HUES48 (cell line): ENCODE measurements at regions not wholly inside any gene's neighbourhood (a gene's known extent, or its start where the extent isn't known, plus 50 kb on each side); places are given as distances from the start of the nearest gene placed in this dataset.

Experiments
- H3K27ac ChIP-seq: one replicate; pipeline ENCODE4 v1.7.0; 2013; ENCODE audit warnings: low read depth, low read length, inconsistent platforms
- H3K27me3 ChIP-seq: 2 replicates; pipeline ENCODE4 v1.6.1; 2013; ENCODE audit warnings: mild to moderate bottlenecking, low read length; ENCODE audit not compliant: control insufficient read depth, insufficient read depth
- H3K36me3 ChIP-seq: 2 replicates; pipeline ENCODE4 v1.6.1; 2013; ENCODE audit warnings: low read length; ENCODE audit not compliant: control insufficient read depth, insufficient read depth
- H3K4me1 ChIP-seq: 2 replicates; pipeline ENCODE4 v1.6.1; 2013; ENCODE audit warnings: mild to moderate bottlenecking, low read length; ENCODE audit not compliant: control insufficient read depth, insufficient read depth
- H3K4me3 ChIP-seq: 2 replicates; pipeline ENCODE4 v1.5.1; 2013; ENCODE audit warnings: mild to moderate bottlenecking, low read depth, low read length
- H3K9ac ChIP-seq: 2 replicates; pipeline ENCODE4 v1.6.1; 2013; ENCODE audit warnings: mild to moderate bottlenecking, low read depth, low read length, moderate library complexity
- H3K9me3 ChIP-seq: 2 replicates; pipeline ENCODE4 v1.6.1; 2013; ENCODE audit warnings: low read length; ENCODE audit not compliant: control insufficient read depth, insufficient read depth

GRCh38 chr19:28520998-28521568 lies 691.9 kb downstream of the UQCRFS1 start:
- peaks cover 3% of the 10 kb centered on the region; the same call in 1 of the 2 replicates for H3K9me3 ChIP-seq
- peaks cover 26% of the 10 kb centered on the region for H3K4me1 ChIP-seq
- H3K36me3 ChIP-seq: no peaks in the 10 kb centered on the region
- H3K4me3 ChIP-seq: no peak overlapping the region
- H3K9ac ChIP-seq: no peak overlapping the region
- H3K27me3 ChIP-seq: no peaks in the 10 kb centered on the region
- no peak overlapping the region for H3K27ac ChIP-seq

GRCh38 chr19:28519952-28520861 lies 692.7 kb downstream of the UQCRFS1 start:
- Histone ChIP-seq H3K9me3 (no peaks in the 10 kb centered on the region), H3K4me3 (no peak overlapping the region), H3K36me3 (no peaks in the 10 kb centered on the region), H3K27me3 (no peaks in the 10 kb centered on the region), H3K4me1 (peaks cover 30% of the 10 kb centered on the region), H3K27ac (no peak overlapping the region), H3K9ac (no peak overlapping the region)

GRCh38 chr19:28519218-28519779 lies 693.7 kb downstream of the UQCRFS1 start:
- Histone ChIP-seq H3K9me3 (no peaks in the 10 kb centered on the region), H3K36me3 (no peaks in the 10 kb centered on the region), H3K4me1 (peaks cover 31% of the 10 kb centered on the region), H3K9ac (no peak overlapping the region), H3K27me3 (no peaks in the 10 kb centered on the region), H3K4me3 (no peak overlapping the region), H3K27ac (no peak overlapping the region)

GRCh38 chr19:28516415-28516872 lies 696.5 kb downstream of the UQCRFS1 start:
- no peaks in the 10 kb centered on the region for H3K9me3 ChIP-seq
- peaks cover 26% of the 10 kb centered on the region for H3K4me1 ChIP-seq
- no peaks in the 10 kb centered on the region for H3K27me3 ChIP-seq
- no peak overlapping the region for H3K27ac ChIP-seq
- no peaks in the 10 kb centered on the region for H3K36me3 ChIP-seq
- no peak overlapping the region for H3K4me3 ChIP-seq
- no peak overlapping the region for H3K9ac ChIP-seq

GRCh38 chr19:28514166-28514565 lies 698.8 kb downstream of the UQCRFS1 start:
- Histone ChIP-seq H3K27me3 (no peaks in the 10 kb centered on the region), H3K4me1 (peaks cover 6% of the 10 kb centered on the region), H3K36me3 (no peaks in the 10 kb centered on the region), H3K4me3 (no peak overlapping the region), H3K27ac (no peak overlapping the region), H3K9me3 (no peaks in the 10 kb centered on the region), H3K9ac (no peak overlapping the region)

GRCh38 chr19:28511655-28512054 lies 701.3 kb downstream of the UQCRFS1 start:
- no peak overlapping the region for H3K9ac ChIP-seq

GRCh38 chr19:28509079-28509895 lies 703.7 kb downstream of the UQCRFS1 start:
- H3K4me3 ChIP-seq: no peak overlapping the region
- no peaks in the 10 kb centered on the region for H3K36me3 ChIP-seq
- no peak overlapping the region for H3K9ac ChIP-seq
- H3K27ac ChIP-seq: no peak overlapping the region
- no peaks in the 10 kb centered on the region for H3K27me3 ChIP-seq
- H3K4me1 ChIP-seq: peaks cover 5% of the 10 kb centered on the region; the same call in 1 of the 2 replicates
- no peaks in the 10 kb centered on the region for H3K9me3 ChIP-seq

More at GRCh38 chr19:28511655-28512054, 701.3 kb downstream of the UQCRFS1 start:
- Histone ChIP-seq H3K4me3 (no peak overlapping the region), H3K4me1 (peaks cover 11% of the 10 kb centered on the region), H3K36me3 (no peaks in the 10 kb centered on the region), H3K27ac (no peak overlapping the region), H3K27me3 (no peaks in the 10 kb centered on the region), H3K9me3 (no peaks in the 10 kb centered on the region)

GRCh38 chr19:28508666-28509065 lies 704.3 kb downstream of the UQCRFS1 start:
- H3K4me1 ChIP-seq: peaks cover 8% of the 10 kb centered on the region; the same call in 1 of the 2 replicates

GRCh38 chr19:28505933-28506332 lies 707.0 kb downstream of the UQCRFS1 start:
- Histone ChIP-seq H3K9ac (no peak overlapping the region), H3K9me3 (no peaks in the 10 kb centered on the region), H3K27ac (no peak overlapping the region), H3K4me1 (peaks cover 21% of the 10 kb centered on the region), H3K36me3 (no peaks in the 10 kb centered on the region), H3K4me3 (no peak overlapping the region), H3K27me3 (no peaks in the 10 kb centered on the region)

More at GRCh38 chr19:28508666-28509065, 704.3 kb downstream of the UQCRFS1 start:
- Histone ChIP-seq H3K4me3 (no peak overlapping the region), H3K27me3 (no peaks in the 10 kb centered on the region), H3K27ac (no peak overlapping the region), H3K9ac (no peak overlapping the region), H3K36me3 (no peaks in the 10 kb centered on the region), H3K9me3 (no peaks in the 10 kb centered on the region)

GRCh38 chr19:28505134-28505533 lies 707.8 kb downstream of the UQCRFS1 start:
- Histone ChIP-seq H3K4me3 (no peak overlapping the region), H3K9me3 (no peaks in the 10 kb centered on the region), H3K4me1 (peaks cover 21% of the 10 kb centered on the region), H3K9ac (no peak overlapping the region), H3K27me3 (no peaks in the 10 kb centered on the region), H3K36me3 (no peaks in the 10 kb centered on the region), H3K27ac (no peak overlapping the region)
